ENCODE measurements at regions not wholly inside any gene's neighbourhood (a gene's known extent, or its start where the extent isn't known, plus 50 kb on each side); places are given as distances from the start of the nearest gene placed in this dataset.

GRCh38 chrY:7463196-7463595 lies 551.6 kb upstream of the AMELY start:
- no peak for TF ChIP-seq CTCF (IDR thresholded peaks at IDR 0.05)
- no peak for TF ChIP-seq ZFX (IDR thresholded peaks at IDR 0.05; ENCODE audit: borderline replicate concordance)
